ENCODE measurements at regions not wholly inside any gene's neighbourhood (a gene's known extent, or its start where the extent isn't known, plus 50 kb on each side); places are given as distances from the start of the nearest gene placed in this dataset.

DNA sequence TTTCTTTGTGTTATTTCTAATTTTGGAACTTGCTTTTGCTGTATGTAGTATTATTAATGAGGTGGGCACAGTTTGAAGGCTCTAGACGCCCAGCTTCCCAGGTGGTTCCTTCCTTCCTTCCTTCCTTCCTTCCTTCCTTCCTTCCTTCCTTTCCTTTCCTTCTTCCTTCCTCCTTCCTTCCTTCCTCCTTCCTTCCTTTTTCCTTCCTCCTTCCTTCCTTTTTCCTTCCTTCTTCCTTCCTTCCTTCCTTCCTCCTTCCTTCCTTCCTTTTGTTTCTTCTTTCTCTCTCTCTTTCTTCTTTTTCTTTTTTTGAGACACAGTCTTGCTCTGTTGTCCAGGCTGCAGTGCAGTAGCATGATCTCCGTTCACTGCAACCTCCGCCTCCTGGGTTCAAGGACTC lies 906.7 kb downstream of the AACS start:
- no peaks in the 10 kb centered on the region for H3K4me1 ChIP-seq (replicated peaks in 1 of 2)
- intact Hi-C loops (cut with DNase I): no loop called here
- H3K27ac ChIP-seq: no peak overlapping the region
- no peaks in the 10 kb centered on the region for H3K27me3 ChIP-seq
- no peaks in the 10 kb centered on the region for H3K9me3 ChIP-seq (replicated peaks in 1 of 3)
- H3K4me3 ChIP-seq: no peak overlapping the region
- 68 to 88% (median 75%) methylated on average over 3 of the region's 3 CpGs for WGBS, 4 donors
- TF ChIP-seq, protein P1, sequence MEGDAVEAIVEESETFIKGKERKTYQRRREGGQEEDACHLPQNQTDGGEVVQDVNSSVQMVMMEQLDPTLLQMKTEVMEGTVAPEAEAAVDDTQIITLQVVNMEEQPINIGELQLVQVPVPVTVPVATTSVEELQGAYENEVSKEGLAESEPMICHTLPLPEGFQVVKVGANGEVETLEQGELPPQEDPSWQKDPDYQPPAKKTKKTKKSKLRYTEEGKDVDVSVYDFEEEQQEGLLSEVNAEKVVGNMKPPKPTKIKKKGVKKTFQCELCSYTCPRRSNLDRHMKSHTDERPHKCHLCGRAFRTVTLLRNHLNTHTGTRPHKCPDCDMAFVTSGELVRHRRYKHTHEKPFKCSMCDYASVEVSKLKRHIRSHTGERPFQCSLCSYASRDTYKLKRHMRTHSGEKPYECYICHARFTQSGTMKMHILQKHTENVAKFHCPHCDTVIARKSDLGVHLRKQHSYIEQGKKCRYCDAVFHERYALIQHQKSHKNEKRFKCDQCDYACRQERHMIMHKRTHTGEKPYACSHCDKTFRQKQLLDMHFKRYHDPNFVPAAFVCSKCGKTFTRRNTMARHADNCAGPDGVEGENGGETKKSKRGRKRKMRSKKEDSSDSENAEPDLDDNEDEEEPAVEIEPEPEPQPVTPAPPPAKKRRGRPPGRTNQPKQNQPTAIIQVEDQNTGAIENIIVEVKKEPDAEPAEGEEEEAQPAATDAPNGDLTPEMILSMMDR (IDR thresholded peaks at IDR 0.05): no peak
- TF ChIP-seq POLR2A (IDR thresholded peaks at IDR 0.05): no peak
- DNase-seq: no peak
- H3K36me3 ChIP-seq (replicated peaks in 1 of 2): no peaks in the 10 kb centered on the region

DNA sequence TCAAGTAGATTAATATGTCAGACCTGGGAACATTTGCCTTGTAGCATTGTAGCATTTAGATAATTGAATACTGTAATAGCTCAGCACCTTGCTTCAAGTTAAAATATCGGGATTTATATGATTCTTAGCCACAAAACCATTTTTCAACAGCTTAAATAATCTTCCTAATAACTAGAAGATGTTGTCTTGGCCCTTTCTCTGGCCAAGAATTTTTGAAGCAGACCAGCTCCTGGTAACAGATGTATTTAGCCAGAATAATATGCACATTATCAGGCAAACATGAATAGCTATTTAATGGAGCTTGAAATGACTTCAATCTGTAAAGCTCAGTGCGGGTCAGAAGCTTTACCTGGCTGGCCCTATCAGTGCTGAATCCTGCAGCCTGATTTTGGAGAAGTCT lies 913.1 kb downstream of the AACS start:
- Histone ChIP-seq H3K4me3 (no peak overlapping the region), H3K27me3 (peaks cover 6% of the 10 kb centered on the region), H3K27ac (no peak overlapping the region), H3K4me1 (replicated peaks in 1 of 2) (no peaks in the 10 kb centered on the region), H3K36me3 (replicated peaks in 1 of 2) (no peaks in the 10 kb centered on the region), H3K9me3 (replicated peaks in 1 of 3) (no peaks in the 10 kb centered on the region)
- TF ChIP-seq, protein P1 (IDR thresholded peaks at IDR 0.05): no peak
- TF ChIP-seq POLR2A (IDR thresholded peaks at IDR 0.05): no peak
- no peak for DNase-seq
- intact Hi-C loops (cut with DNase I): no loop called here
- 64 to 77% (median 67%) methylated on average over 2 of the region's 2 CpGs for WGBS, 4 donors

DNA sequence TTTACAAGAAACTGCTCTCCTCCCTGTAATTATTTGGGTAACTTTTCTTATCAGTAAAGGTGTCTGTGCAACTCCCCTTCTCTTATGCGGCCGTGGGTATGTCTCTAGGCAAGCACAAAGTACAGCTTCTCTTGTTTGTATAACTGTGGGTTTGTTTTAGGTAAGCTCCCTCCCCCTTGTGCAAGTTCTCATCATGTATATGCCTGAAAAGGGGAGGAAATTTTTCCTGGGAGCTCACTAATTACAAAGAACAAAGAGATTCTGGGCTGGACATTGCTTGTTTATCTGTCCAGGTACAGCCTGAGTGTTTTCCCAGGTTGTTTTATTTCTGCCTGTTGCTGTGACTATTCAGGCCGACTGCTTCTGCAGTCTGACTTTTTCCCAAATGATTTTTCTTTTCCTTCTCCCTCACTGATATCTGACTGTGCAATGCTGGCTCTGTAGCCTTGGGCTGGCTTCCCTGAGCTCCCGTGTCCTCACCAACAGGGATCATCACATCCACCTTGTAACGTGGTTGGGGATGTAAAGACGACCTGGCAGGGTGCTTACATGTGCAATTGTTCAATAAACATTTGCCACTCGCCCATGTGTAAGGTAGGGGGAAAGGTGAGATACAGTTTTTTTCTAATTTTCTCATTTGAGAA lies 916.5 kb downstream of the AACS start:
- Histone ChIP-seq H3K27ac (no peak overlapping the region), H3K9me3 (replicated peaks in 1 of 3) (no peaks in the 10 kb centered on the region), H3K36me3 (replicated peaks in 1 of 2) (no peaks in the 10 kb centered on the region), H3K4me1 (replicated peaks in 1 of 2) (no peaks in the 10 kb centered on the region), H3K4me3 (no peak overlapping the region), H3K27me3 (peaks cover 7% of the 10 kb centered on the region)
- WGBS, 4 donors: 38 to 56% (median 52%) methylated on average over 7 of the region's 7 CpGs
- intact Hi-C loops (cut with DNase I): no loop called here
- no peak for DNase-seq
- TF ChIP-seq POLR2A (IDR thresholded peaks at IDR 0.05): no peak
- TF ChIP-seq, protein P1 (IDR thresholded peaks at IDR 0.05): no peak

DNA sequence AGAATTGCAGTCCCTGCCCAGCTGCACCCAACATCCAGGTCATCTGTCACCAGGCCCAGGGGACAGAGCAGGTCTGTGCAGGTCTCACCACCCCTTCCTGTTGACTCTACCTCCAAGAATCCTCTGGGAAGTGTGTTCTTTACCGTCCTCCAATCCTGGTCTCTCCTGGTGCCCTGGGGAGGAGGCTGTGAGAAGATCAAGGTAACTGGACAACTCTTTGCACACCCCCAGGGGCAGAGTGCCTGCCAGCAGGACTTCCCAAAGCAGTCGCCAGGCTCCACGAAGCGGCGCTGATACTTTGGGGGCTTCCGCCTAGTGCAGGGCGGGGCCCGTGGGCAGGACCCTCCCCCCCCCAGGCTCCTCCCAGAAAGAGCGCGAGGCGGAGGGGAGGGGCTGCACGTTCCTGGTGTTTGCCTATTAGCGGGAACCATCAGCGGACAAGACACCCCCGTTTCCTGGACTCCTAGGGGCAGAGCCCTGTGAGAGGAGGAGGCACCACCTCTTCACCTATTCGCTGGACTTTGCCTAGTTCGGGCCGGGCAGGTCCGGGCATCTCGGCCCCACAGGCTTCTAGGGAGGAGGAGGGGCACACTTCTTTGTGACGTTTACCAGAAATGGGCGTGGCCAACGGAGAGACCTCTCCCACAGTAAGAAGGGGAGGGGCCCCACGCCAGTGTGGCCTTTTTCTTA lies 918.0 kb downstream of the AACS start:
- TF ChIP-seq POLR2A (IDR thresholded peaks at IDR 0.05): no peak
- H3K9me3 ChIP-seq (replicated peaks in 1 of 3): no peaks in the 10 kb centered on the region
- no peak overlapping the region for H3K27ac ChIP-seq
- H3K36me3 ChIP-seq (replicated peaks in 1 of 2): no peaks in the 10 kb centered on the region
- H3K27me3 ChIP-seq: peaks cover 7% of the 10 kb centered on the region
- H3K4me1 ChIP-seq (replicated peaks in 1 of 2): no peaks in the 10 kb centered on the region
- no peak overlapping the region for H3K4me3 ChIP-seq
- no peak for DNase-seq
- intact Hi-C loops (cut with DNase I): no loop called here
- WGBS, 4 donors: 0 to 9% (median 3%) methylated on average over 5 to 24 of the region's 24 CpGs

Data from adrenal gland (tissue), 9 donors.